HEK293 (cell line): ENCODE measurements at regions not wholly inside any gene's neighbourhood (a gene's known extent, or its start where the extent isn't known, plus 50 kb on each side); places are given as distances from the start of the nearest gene placed in this dataset.

Experiments used
- CTCF ChIA-PET: fragments of 350-600 bp; formaldehyde crosslinking; extraction: SDS; loops from one replicate; lab custom pipeline; 2021; ENCODE audit warnings: antibody characterized with exemption; lab: Yijun Ruan, JAX
- POLR2A ChIA-PET: fragments of 300-600 bp; formaldehyde crosslinking; extraction: SDS; loops from one replicate; lab custom pipeline; 2020; ENCODE audit warnings: antibody characterized with exemption, inconsistent platforms; lab: Yijun Ruan, JAX
- H3K27ac ChIP-seq: fragments of 200-500 bp; sonication (Bioruptor generic); 2 replicates; pipeline ENCODE4 v1.5.1; 2014; ENCODE audit warnings: low read depth, low read length, control low read depth, inconsistent platforms; ENCODE audit errors: extremely low read depth
- H3K36me3 ChIP-seq, 2 experiments: fragments of 200-500 bp in 1 of 2; sonication (Bioruptor generic) in 1 of 2; 1 replicate in 1 of 2; 2 replicates in 1 of 2; pipeline ENCODE4 v1.5.1; 2014 to 2017; ENCODE audit warnings: inconsistent platforms in 2 of 2, low read length in 2 of 2; ENCODE audit not compliant: control insufficient read depth in 2 of 2, insufficient read depth in 1 of 2
- H3K4me1 ChIP-seq: fragments of 200-500 bp; sonication (Bioruptor generic); 2 replicates; pipeline ENCODE4 v1.5.1; 2014; ENCODE audit warnings: mild to moderate bottlenecking, low read length, inconsistent platforms; ENCODE audit not compliant: control insufficient read depth, insufficient read depth
- H3K4me3 ChIP-seq: 2 replicates; pipeline ENCODE4 v1.5.1; 2011; ENCODE audit warnings: low read depth, mild to moderate bottlenecking, control low read depth, low read length, moderate library complexity
- H3K9me3 ChIP-seq: fragments of 200-500 bp; sonication (Bioruptor generic); 2 replicates; pipeline ENCODE4 v1.5.1; 2014; ENCODE audit warnings: low read depth, low read length, inconsistent platforms; ENCODE audit not compliant: control insufficient read depth, insufficient read depth
- KLF8 ChIP-seq: fragments of 450-650 bp; formaldehyde crosslinking; IDR thresholded peaks from 2 replicates; pipeline ENCODE4 v1.5.1; 2016; ENCODE audit warnings: missing biosample characterization, missing genetic modification characterization
- SALL2 ChIP-seq: fragments of 450-650 bp; formaldehyde crosslinking; IDR thresholded peaks from 2 replicates; pipeline ENCODE4 v1.5.0; 2017; ENCODE audit warnings: missing biosample characterization, mild to moderate bottlenecking, missing genetic modification characterization, borderline replicate concordance
- SCRT1 ChIP-seq: fragments of 450-650 bp; formaldehyde crosslinking; IDR thresholded peaks from 2 replicates; pipeline ENCODE4 v1.5.1; 2016; ENCODE audit warnings: missing biosample characterization, missing genetic modification characterization, borderline replicate concordance
- YY2 ChIP-seq: fragments of 450-650 bp; formaldehyde crosslinking; IDR thresholded peaks from 2 replicates; pipeline ENCODE4 v1.5.1; 2016; ENCODE audit warnings: missing biosample characterization, missing genetic modification characterization
- ZBTB8A ChIP-seq: fragments of 450-650 bp; formaldehyde crosslinking; IDR thresholded peaks from 2 replicates; pipeline ENCODE4 v1.5.1; 2016; ENCODE audit warnings: missing biosample characterization, missing genetic modification characterization
- ZFP37 ChIP-seq: fragments of 450-650 bp; formaldehyde crosslinking; IDR thresholded peaks from 2 replicates; pipeline ENCODE4 v1.5.1; 2016; ENCODE audit warnings: missing biosample characterization, missing genetic modification characterization
- ZNF202 ChIP-seq: fragments of 450-650 bp; formaldehyde crosslinking; IDR thresholded peaks from 2 replicates; pipeline ENCODE4 v1.5.1; 2016; ENCODE audit warnings: missing biosample characterization, missing genetic modification characterization, borderline replicate concordance
- ZNF274 ChIP-seq, 2 experiments: fragments of 200-500 bp in 1 of 2; fragments of 450-650 bp in 1 of 2; sonication (Bioruptor generic) in 1 of 2; formaldehyde crosslinking in 1 of 2; IDR thresholded peaks; 2 replicates each; pipeline versions ENCODE4 v1.5.1 to v1.6.1; 2014 to 2016; ENCODE audit warnings: borderline replicate concordance in 1 of 2, inconsistent platforms in 1 of 2, low read length in 1 of 2, missing biosample characterization in 1 of 2, missing genetic modification characterization in 1 of 2
- ZNF677 ChIP-seq: fragments of 450-650 bp; IDR thresholded peaks from 2 replicates; pipeline ENCODE4 v1.5.0; 2018; ENCODE audit warnings: missing biosample characterization, mild to moderate bottlenecking, missing genetic modification characterization, moderate library complexity
- ZNF777 ChIP-seq: fragments of 450-650 bp; formaldehyde crosslinking; IDR thresholded peaks from 2 replicates; pipeline ENCODE4 v1.5.1; 2017; ENCODE audit warnings: missing biosample characterization, missing genetic modification characterization, borderline replicate concordance
- ZNF792 ChIP-seq: fragments of 450-650 bp; formaldehyde crosslinking; IDR thresholded peaks from 2 replicates; pipeline ENCODE4 v1.5.1; 2016; ENCODE audit warnings: missing biosample characterization, missing genetic modification characterization
- ZNF830 ChIP-seq: fragments of 450-650 bp; IDR thresholded peaks from 2 replicates; pipeline ENCODE4 v1.5.0; 2018; ENCODE audit warnings: missing biosample characterization, missing genetic modification characterization, low read depth, mild to moderate bottlenecking, moderate library complexity
- ZNF843 ChIP-seq: fragments of 450-650 bp; formaldehyde crosslinking; IDR thresholded peaks from 2 replicates; pipeline ENCODE4 v1.5.1; 2016; ENCODE audit warnings: missing biosample characterization, missing genetic modification characterization
- TF ChIP-seq, protein P1 (sequence below): fragments of 450-650 bp; formaldehyde crosslinking; IDR thresholded peaks from 2 replicates; pipeline ENCODE4 v1.5.1; 2016; ENCODE audit warnings: missing biosample characterization, missing genetic modification characterization
- TF ChIP-seq, protein P2 (sequence below): fragments of 450-650 bp; formaldehyde crosslinking; IDR thresholded peaks from 2 replicates; pipeline ENCODE4 v1.5.0; 2017; ENCODE audit warnings: missing biosample characterization, missing genetic modification characterization, borderline replicate concordance
- TF ChIP-seq, protein P3 (sequence below): fragments of 450-650 bp; formaldehyde crosslinking; IDR thresholded peaks from 2 replicates; pipeline ENCODE4 v1.5.1; 2016; ENCODE audit warnings: missing biosample characterization, missing genetic modification characterization
- TF ChIP-seq, protein P4 (sequence below): fragments of 450-650 bp; formaldehyde crosslinking; IDR thresholded peaks from 2 replicates; pipeline ENCODE4 v1.5.1; 2016; ENCODE audit warnings: missing biosample characterization, missing genetic modification characterization
- TF ChIP-seq, protein P5 (sequence below): fragments of 450-650 bp; formaldehyde crosslinking; conservative IDR thresholded peaks from 2 replicates; pipeline ENCODE4 v1.5.1; 2016; ENCODE audit warnings: low read depth, missing biosample characterization, missing genetic modification characterization
- TF ChIP-seq, protein P6 (sequence below): fragments of 450-650 bp; formaldehyde crosslinking; IDR thresholded peaks from 2 replicates; pipeline ENCODE4 v1.5.1; 2016; ENCODE audit warnings: missing biosample characterization, missing genetic modification characterization, borderline replicate concordance
- TF ChIP-seq, protein P7 (sequence below): fragments of 450-650 bp; formaldehyde crosslinking; IDR thresholded peaks from 2 replicates; pipeline ENCODE4 v1.5.1; 2016; ENCODE audit warnings: missing biosample characterization, missing genetic modification characterization

DNA sequence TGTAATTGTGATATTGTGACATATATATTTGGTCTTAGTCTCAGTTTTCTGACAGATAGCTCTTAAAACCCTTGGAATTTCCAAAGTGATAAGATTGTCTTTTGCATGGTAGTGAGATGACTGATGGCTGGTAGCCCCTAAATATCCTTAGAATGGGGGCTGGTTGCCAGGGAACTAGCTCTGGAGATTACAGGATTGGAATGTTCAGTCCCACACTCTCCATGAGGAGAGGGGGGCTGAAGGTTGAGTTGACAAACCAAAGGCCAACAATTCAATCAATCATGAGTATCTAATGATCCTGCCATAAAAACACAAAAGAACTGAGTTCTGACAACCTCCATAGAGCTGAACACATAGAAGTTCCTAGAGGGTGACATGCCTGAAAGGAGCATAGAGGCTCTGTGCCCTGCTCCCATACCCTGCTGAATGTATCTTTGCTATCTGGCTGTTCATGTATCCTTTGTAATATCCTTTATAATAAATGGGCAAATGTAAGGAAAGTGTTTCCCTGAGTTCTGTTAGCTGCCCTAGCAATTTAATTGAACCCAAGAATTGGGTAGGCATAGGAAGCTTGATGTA is 1680.3 kb upstream of the PIK3C3 start:
- POLR2A ChIA-PET, result no interaction called here
- Histone ChIP-seq H3K4me3 (no peak overlapping the region), H3K9me3 (no peaks in the 10 kb centered on the region), H3K4me1 (no peaks in the 10 kb centered on the region), H3K36me3 (no peaks in the 10 kb centered on the region), H3K27ac (no peak overlapping the region)
- TF ChIP-seq, protein P1, sequence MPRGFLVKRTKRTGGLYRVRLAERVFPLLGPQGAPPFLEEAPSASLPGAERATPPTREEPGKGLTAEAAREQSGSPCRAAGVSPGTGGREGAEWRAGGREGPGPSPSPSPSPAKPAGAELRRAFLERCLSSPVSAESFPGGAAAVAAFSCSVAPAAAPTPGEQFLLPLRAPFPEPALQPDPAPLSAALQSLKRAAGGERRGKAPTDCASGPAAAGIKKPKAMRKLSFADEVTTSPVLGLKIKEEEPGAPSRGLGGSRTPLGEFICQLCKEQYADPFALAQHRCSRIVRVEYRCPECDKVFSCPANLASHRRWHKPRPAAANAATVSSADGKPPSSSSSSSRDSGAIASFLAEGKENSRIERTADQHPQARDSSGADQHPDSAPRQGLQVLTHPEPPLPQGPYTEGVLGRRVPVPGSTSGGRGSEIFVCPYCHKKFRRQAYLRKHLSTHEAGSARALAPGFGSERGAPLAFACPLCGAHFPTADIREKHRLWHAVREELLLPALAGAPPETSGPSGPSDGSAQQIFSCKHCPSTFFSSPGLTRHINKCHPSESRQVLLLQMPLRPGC, result no peak
- TF ChIP-seq ZNF843 (tag by site-specific recombination) (no peak), ZBTB8A (tag by site-specific recombination) (no peak), KLF8 (tag by site-specific recombination) (no peak), SCRT1 (tag by site-specific recombination) (no peak), ZNF777 (tag by site-specific recombination) (no peak), ZFP37 (no peak), ZNF274 (IDR thresholded peaks at IDR 0.05; ENCODE audit: low read length) (no peak), ZNF274 (tag by site-specific recombination; IDR thresholded peaks at IDR 0.05; ENCODE audit: borderline replicate concordance) (no peak), ZNF792 (tag by site-specific recombination) (no peak), ZNF677 (tag by site-specific recombination) (no peak), ZNF830 (tag by site-specific recombination) (no peak), SALL2 (tag by site-specific recombination) (no peak), YY2 (tag by site-specific recombination) (no peak), ZNF202 (tag by site-specific recombination) (no peak)
- TF ChIP-seq, protein P2, sequence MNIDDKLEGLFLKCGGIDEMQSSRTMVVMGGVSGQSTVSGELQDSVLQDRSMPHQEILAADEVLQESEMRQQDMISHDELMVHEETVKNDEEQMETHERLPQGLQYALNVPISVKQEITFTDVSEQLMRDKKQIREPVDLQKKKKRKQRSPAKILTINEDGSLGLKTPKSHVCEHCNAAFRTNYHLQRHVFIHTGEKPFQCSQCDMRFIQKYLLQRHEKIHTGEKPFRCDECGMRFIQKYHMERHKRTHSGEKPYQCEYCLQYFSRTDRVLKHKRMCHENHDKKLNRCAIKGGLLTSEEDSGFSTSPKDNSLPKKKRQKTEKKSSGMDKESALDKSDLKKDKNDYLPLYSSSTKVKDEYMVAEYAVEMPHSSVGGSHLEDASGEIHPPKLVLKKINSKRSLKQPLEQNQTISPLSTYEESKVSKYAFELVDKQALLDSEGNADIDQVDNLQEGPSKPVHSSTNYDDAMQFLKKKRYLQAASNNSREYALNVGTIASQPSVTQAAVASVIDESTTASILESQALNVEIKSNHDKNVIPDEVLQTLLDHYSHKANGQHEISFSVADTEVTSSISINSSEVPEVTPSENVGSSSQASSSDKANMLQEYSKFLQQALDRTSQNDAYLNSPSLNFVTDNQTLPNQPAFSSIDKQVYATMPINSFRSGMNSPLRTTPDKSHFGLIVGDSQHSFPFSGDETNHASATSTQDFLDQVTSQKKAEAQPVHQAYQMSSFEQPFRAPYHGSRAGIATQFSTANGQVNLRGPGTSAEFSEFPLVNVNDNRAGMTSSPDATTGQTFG (tag by site-specific recombination), result no peak
- TF ChIP-seq, protein P3, sequence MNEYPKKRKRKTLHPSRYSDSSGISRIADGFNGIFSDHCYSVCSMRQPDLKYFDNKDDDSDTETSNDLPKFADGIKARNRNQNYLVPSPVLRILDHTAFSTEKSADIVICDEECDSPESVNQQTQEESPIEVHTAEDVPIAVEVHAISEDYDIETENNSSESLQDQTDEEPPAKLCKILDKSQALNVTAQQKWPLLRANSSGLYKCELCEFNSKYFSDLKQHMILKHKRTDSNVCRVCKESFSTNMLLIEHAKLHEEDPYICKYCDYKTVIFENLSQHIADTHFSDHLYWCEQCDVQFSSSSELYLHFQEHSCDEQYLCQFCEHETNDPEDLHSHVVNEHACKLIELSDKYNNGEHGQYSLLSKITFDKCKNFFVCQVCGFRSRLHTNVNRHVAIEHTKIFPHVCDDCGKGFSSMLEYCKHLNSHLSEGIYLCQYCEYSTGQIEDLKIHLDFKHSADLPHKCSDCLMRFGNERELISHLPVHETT (tag by site-specific recombination), result no peak
- TF ChIP-seq, protein P4, sequence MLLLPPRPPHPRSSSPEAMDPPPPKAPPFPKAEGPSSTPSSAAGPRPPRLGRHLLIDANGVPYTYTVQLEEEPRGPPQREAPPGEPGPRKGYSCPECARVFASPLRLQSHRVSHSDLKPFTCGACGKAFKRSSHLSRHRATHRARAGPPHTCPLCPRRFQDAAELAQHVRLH (tag by site-specific recombination), result no peak
- TF ChIP-seq, protein P5, sequence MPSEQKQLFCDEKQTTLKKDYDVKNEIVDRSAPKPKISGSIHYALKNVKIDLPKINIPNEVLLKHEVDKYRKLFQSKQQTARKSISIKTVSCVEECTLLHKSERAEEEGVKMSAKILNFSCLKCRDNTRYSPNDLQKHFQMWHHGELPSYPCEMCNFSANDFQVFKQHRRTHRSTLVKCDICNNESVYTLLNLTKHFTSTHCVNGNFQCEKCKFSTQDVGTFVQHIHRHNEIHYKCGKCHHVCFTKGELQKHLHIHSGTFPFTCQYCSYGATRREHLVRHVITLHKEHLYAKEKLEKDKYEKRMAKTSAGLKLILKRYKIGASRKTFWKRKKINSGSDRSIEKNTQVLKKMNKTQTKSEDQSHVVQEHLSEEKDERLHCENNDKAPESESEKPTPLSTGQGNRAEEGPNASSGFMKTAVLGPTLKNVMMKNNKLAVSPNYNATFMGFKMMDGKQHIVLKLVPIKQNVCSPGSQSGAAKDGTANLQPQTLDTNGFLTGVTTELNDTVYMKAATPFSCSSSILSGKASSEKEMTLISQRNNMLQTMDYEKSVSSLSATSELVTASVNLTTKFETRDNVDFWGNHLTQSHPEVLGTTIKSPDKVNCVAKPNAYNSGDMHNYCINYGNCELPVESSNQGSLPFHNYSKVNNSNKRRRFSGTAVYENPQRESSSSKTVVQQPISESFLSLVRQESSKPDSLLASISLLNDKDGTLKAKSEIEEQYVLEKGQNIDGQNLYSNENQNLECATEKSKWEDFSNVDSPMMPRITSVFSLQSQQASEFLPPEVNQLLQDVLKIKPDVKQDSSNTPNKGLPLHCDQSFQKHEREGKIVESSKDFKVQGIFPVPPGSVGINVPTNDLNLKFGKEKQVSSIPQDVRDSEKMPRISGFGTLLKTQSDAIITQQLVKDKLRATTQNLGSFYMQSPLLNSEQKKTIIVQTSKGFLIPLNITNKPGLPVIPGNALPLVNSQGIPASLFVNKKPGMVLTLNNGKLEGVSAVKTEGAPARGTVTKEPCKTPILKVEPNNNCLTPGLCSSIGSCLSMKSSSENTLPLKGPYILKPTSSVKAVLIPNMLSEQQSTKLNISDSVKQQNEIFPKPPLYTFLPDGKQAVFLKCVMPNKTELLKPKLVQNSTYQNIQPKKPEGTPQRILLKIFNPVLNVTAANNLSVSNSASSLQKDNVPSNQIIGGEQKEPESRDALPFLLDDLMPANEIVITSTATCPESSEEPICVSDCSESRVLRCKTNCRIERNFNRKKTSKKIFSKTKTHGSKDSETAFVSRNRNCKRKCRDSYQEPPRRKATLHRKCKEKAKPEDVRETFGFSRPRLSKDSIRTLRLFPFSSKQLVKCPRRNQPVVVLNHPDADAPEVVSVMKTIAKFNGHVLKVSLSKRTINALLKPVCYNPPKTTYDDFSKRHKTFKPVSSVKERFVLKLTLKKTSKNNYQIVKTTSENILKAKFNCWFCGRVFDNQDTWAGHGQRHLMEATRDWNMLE (tag by site-specific recombination), result no peak
- TF ChIP-seq, protein P6, sequence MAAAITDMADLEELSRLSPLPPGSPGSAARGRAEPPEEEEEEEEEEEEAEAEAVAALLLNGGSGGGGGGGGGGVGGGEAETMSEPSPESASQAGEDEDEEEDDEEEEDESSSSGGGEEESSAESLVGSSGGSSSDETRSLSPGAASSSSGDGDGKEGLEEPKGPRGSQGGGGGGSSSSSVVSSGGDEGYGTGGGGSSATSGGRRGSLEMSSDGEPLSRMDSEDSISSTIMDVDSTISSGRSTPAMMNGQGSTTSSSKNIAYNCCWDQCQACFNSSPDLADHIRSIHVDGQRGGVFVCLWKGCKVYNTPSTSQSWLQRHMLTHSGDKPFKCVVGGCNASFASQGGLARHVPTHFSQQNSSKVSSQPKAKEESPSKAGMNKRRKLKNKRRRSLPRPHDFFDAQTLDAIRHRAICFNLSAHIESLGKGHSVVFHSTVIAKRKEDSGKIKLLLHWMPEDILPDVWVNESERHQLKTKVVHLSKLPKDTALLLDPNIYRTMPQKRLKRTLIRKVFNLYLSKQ (tag by site-specific recombination), result no peak
- TF ChIP-seq, protein P7, sequence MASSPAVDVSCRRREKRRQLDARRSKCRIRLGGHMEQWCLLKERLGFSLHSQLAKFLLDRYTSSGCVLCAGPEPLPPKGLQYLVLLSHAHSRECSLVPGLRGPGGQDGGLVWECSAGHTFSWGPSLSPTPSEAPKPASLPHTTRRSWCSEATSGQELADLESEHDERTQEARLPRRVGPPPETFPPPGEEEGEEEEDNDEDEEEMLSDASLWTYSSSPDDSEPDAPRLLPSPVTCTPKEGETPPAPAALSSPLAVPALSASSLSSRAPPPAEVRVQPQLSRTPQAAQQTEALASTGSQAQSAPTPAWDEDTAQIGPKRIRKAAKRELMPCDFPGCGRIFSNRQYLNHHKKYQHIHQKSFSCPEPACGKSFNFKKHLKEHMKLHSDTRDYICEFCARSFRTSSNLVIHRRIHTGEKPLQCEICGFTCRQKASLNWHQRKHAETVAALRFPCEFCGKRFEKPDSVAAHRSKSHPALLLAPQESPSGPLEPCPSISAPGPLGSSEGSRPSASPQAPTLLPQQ (tag by site-specific recombination), result no peak
- CTCF ChIA-PET, result interaction anchor here (0.6 kb wide), 1 partner anchor 95 kb away, joined by 3 read pairs; no protein-coding TSS in a partner anchor
